K562 (cell line): ENCODE measurements at regions not wholly inside any gene's neighbourhood (a gene's known extent, or its start where the extent isn't known, plus 50 kb on each side); places are given as distances from the start of the nearest gene placed in this dataset.

Experiments
- ARID2 ChIP-seq: fragments of 450-650 bp; IDR thresholded peaks from 2 replicates; pipeline ENCODE4 v1.6.1; 2017; ENCODE audit warnings: antibody characterized with exemption, mild to moderate bottlenecking
- ATF7 ChIP-seq: fragments of 450-650 bp; IDR thresholded peaks from 2 replicates; pipeline ENCODE4 v1.7.1; 2014; ENCODE audit warnings: mild to moderate bottlenecking, moderate library complexity
- EHMT2 ChIP-seq: fragments of 450-650 bp; IDR thresholded peaks from 2 replicates; pipeline ENCODE4 v1.6.1; 2018; ENCODE audit warnings: antibody characterized with exemption
- NFE2L1 ChIP-seq: fragments of 450-650 bp; IDR thresholded peaks from 2 replicates; pipeline ENCODE4 v1.6.1; 2016; ENCODE audit warnings: missing genetic modification characterization, low read depth, mild to moderate bottlenecking, missing compliant biosample characterization, moderate library complexity, borderline replicate concordance
- POLR2G ChIP-seq: fragments of 200-400 bp; formaldehyde crosslinking; IDR thresholded peaks from 2 replicates; pipeline ENCODE4 v1.6.1; 2017; ENCODE audit warnings: low read depth, mild to moderate bottlenecking, antibody characterized with exemption, low read length, moderate library complexity
- TAF1 ChIP-seq: IDR thresholded peaks from 2 replicates; pipeline ENCODE4 v1.6.1; 2011; ENCODE audit warnings: mild to moderate bottlenecking, low read length, moderate library complexity; ENCODE audit not compliant: insufficient read depth, control insufficient read depth, severe bottlenecking; ENCODE audit errors: extremely low read depth
- TEAD4 ChIP-seq, 2 experiments: sonication (generic) in 1 of 2; formaldehyde crosslinking in 1 of 2; IDR thresholded peaks; 2 replicates each; pipeline versions ENCODE4 v1.6.1 to v1.8.0; 2012 to 2022; ENCODE audit warnings: borderline replicate concordance in 1 of 2, inconsistent platforms in 1 of 2, low read length in 1 of 2, mild to moderate bottlenecking in 1 of 2, missing genetic modification reagents in 1 of 2
- TOE1 ChIP-seq, 2 experiments: fragments of 450-650 bp in 1 of 2; sonication (generic) in 1 of 2; formaldehyde crosslinking in 1 of 2; IDR thresholded peaks; 2 replicates each; pipeline versions ENCODE4 v1.7.1 to v1.8.0; 2016 to 2022; ENCODE audit warnings: borderline replicate concordance in 2 of 2, mild to moderate bottlenecking in 2 of 2, antibody characterized with exemption in 1 of 2, inconsistent platforms in 1 of 2, low read depth in 1 of 2, missing genetic modification reagents in 1 of 2, moderate library complexity in 1 of 2
- ZBTB40 ChIP-seq, 2 experiments: fragments of 450-650 bp in 1 of 2; sonication (generic) in 1 of 2; formaldehyde crosslinking in 1 of 2; IDR thresholded peaks; 2 replicates each; pipeline versions ENCODE4 v1.7.1 to v1.9.0; 2016 to 2022; ENCODE audit warnings: inconsistent platforms in 1 of 2, mild to moderate bottlenecking in 1 of 2, missing genetic modification reagents in 1 of 2
- ZNF146 ChIP-seq: IDR thresholded peaks from one replicate; pipeline ENCODE4 v1.6.1; 2018; ENCODE audit warnings: missing compliant biosample characterization; ENCODE audit not compliant: unreplicated experiment
- ZNF316 ChIP-seq: fragments of 450-650 bp; IDR thresholded peaks from 2 replicates; pipeline ENCODE4 v1.6.1; 2016
- ZNF324 ChIP-seq: fragments of 250-450 bp; sonication (Bioruptor Pico); IDR thresholded peaks from 2 replicates; pipeline ENCODE4 v1.4.0; 2020; ENCODE audit warnings: mild to moderate bottlenecking
- ZNF740 ChIP-seq, 3 experiments: fragments of 200-800 bp in 1 of 3; sonication (Bioruptor generic) in 1 of 3; sonication (generic) in 1 of 3; formaldehyde crosslinking in 1 of 3; IDR thresholded peaks; 2 replicates each; pipeline versions ENCODE4 v1.6.1 to v1.8.0; 2016 to 2022; ENCODE audit warnings: mild to moderate bottlenecking in 2 of 3, missing compliant biosample characterization in 2 of 3, missing genetic modification characterization in 2 of 3, missing genetic modification reagents in 1 of 3

DNA sequence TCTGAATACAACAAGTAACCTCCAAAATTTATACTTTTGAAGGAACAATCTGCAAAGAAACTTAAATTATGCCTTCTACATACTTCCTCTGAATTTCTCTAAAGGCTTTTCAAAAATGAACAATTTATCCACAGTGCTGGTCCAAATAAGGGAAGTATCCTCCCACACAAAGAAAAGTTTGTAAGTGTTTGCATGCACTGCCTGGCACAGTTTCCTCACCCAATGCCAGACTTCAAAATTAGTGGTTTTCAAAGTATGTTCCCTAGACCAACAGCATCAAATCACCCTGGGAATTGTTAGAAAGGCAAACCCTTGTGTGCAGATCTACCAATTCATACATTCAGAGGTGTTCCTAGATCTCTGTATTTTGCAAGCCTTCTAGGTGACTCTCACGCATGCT is 82.5 kb downstream of the PCTP start (continued):
- no peak for TF ChIP-seq ZBTB40 (IDR thresholded peaks at IDR 0.05)
- no peak for TF ChIP-seq ZBTB40 (CRISPR knock-in tag; IDR thresholded peaks at IDR 0.05)
- TF ChIP-seq POLR2G, result no peak
- TF ChIP-seq NFE2L1 (tag), result no peak
- no peak for TF ChIP-seq ZNF146 (CRISPR knock-in tag)
- TF ChIP-seq ZNF316, result no peak
- TF ChIP-seq TEAD4 (IDR thresholded peaks at IDR 0.05; ENCODE audit: low read length), result no peak
- TF ChIP-seq TEAD4 (CRISPR knock-in tag; IDR thresholded peaks at IDR 0.05; ENCODE audit: borderline replicate concordance), result no peak
- TF ChIP-seq EHMT2, result no peak
- TF ChIP-seq TOE1 (IDR thresholded peaks at IDR 0.05; ENCODE audit: borderline replicate concordance), result no peak
- TF ChIP-seq TOE1 (CRISPR knock-in tag; IDR thresholded peaks at IDR 0.05; ENCODE audit: borderline replicate concordance, low read depth), result no peak
- no peak for TF ChIP-seq ZNF740 (CRISPR knock-in tag; IDR thresholded peaks at IDR 0.05)
- no peak for TF ChIP-seq ZNF740 (tag; IDR thresholded peaks at IDR 0.05)
- TF ChIP-seq ZNF324 (CRISPR knock-in tag), result no peak
- no peak for TF ChIP-seq ATF7
- no peak for TF ChIP-seq ARID2
- TF ChIP-seq TAF1, result no peak
